ENCODE measurements at regions not wholly inside any gene's neighbourhood (a gene's known extent, or its start where the extent isn't known, plus 50 kb on each side); places are given as distances from the start of the nearest gene placed in this dataset.

DNA sequence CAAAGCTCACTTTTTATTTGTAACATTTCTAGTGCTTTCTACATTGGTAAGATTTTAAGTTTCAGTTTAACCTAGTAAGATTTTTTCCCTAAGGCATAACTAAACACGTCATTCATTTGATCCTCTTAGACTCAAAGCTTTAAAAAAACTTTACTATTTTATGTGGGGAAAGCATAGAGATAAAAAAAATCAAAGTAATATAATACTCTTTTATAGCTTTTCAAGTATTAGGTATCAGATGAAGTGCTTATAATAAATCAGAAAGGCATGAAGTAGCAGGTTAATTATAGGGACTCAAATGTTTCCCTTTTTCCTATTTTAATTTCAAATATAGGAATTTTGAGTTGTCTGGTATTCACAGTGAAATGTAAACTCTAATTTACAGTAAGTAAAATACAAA is 68.0 kb upstream of the POU5F2 start:
- Mint-ChIP-seq H3K27ac (no peak overlapping the region), H3K27me3 (no peaks in the 10 kb centered on the region), H3K4me3 (no peak overlapping the region), H3K36me3 (ENCODE audit: insufficient read depth) (no peaks in the 10 kb centered on the region), H3K9me3 (no peaks in the 10 kb centered on the region), H3K4me1 (ENCODE audit: low read depth in 2 of 2) (no peaks in the 10 kb centered on the region)
- ATAC-seq (replicated peaks) (no peak), DNase-seq (no peak)

- H3K27ac Mint-ChIP-seq, result no peak overlapping the region
- no peaks in the 10 kb centered on the region for H3K9me3 Mint-ChIP-seq
- no peaks in the 10 kb centered on the region for H3K27me3 Mint-ChIP-seq
- H3K36me3 Mint-ChIP-seq (ENCODE audit: insufficient read depth), result no peaks in the 10 kb centered on the region
- ATAC-seq (replicated peaks) (no peak), DNase-seq (no peak)
- H3K4me3 Mint-ChIP-seq, result no peak overlapping the region
- H3K4me1 Mint-ChIP-seq (ENCODE audit: low read depth in 2 of 2), result no peaks in the 10 kb centered on the region
Measured at GRCh38 chr5:93807846-93808245, 66.4 kb upstream of the POU5F2 start.

- DNase-seq, result no peak
- Mint-ChIP-seq H3K27me3 (no peaks in the 10 kb centered on the region), H3K27ac (no peak overlapping the region), H3K9me3 (no peaks in the 10 kb centered on the region), H3K4me3 (no peak overlapping the region), H3K36me3 (ENCODE audit: insufficient read depth) (no peaks in the 10 kb centered on the region), H3K4me1 (ENCODE audit: low read depth in 2 of 2) (no peaks in the 10 kb centered on the region)
- no peak for ATAC-seq (replicated peaks)
Measured at GRCh38 chr5:93805616-93806379, 64.4 kb upstream of the POU5F2 start.

DNA sequence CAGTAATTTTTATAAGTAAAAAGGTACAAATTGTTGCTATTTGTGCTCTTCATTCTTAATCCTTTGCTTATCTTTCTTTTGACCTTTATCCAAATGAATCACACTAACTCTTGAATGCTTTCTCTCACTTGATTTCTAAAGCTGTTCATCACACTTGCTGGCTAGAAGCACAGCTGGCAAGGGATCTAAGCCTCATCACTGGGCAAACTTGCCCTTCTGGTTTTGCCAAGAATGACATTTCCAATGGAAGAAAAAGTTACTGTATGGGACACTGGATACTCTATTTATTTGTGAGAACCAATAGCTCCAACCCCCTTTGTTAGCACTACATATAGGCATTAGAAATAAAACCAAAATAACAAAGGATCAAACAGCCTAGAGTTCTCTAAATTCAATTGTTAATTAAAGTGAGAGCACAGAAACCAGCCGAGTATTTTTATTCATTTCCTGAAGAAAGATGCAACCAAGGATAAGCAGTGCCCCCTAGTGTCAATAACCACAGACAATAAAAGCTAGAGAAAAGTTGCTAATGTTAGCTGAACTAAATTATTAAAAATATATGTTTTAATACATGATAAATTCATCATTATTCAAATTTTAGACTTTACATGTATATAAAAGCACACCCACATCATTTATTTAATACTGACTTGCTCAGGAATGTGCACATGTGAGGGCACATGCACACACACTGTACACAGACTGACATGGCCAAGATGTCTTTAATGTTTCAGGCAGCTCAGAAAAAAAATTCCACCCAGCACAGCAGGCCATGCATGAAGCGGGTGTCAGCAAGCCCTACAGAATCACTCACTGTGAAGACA is 59.8 kb upstream of the POU5F2 start:
- no peaks in the 10 kb centered on the region for H3K9me3 Mint-ChIP-seq
- H3K27ac Mint-ChIP-seq, result no peak overlapping the region
- H3K36me3 Mint-ChIP-seq (ENCODE audit: insufficient read depth), result no peaks in the 10 kb centered on the region
- H3K4me1 Mint-ChIP-seq (ENCODE audit: low read depth in 2 of 2), result no peaks in the 10 kb centered on the region
- ATAC-seq (replicated peaks) (peak; percentile 39), DNase-seq (peak; percentile 25 to 32 (median 27))
- H3K27me3 Mint-ChIP-seq, result no peaks in the 10 kb centered on the region
- H3K4me3 Mint-ChIP-seq, result no peak overlapping the region

GRCh38 chr5:93794954-93795353 is 53.6 kb upstream of the POU5F2 start:
- no peak for ATAC-seq (replicated peaks)
- peaks cover 0 to 3% of the 10 kb centered on the region in 2 donors for H3K4me1 Mint-ChIP-seq (ENCODE audit: low read depth in 2 of 2)
- no peaks in the 10 kb centered on the region for H3K9me3 Mint-ChIP-seq
- DNase-seq, result no peak
- no peak overlapping the region for H3K27ac Mint-ChIP-seq
- no peak overlapping the region for H3K4me3 Mint-ChIP-seq
- H3K27me3 Mint-ChIP-seq, result no peaks in the 10 kb centered on the region
- H3K36me3 Mint-ChIP-seq (ENCODE audit: insufficient read depth), result peaks cover 4% of the 10 kb centered on the region

DNA sequence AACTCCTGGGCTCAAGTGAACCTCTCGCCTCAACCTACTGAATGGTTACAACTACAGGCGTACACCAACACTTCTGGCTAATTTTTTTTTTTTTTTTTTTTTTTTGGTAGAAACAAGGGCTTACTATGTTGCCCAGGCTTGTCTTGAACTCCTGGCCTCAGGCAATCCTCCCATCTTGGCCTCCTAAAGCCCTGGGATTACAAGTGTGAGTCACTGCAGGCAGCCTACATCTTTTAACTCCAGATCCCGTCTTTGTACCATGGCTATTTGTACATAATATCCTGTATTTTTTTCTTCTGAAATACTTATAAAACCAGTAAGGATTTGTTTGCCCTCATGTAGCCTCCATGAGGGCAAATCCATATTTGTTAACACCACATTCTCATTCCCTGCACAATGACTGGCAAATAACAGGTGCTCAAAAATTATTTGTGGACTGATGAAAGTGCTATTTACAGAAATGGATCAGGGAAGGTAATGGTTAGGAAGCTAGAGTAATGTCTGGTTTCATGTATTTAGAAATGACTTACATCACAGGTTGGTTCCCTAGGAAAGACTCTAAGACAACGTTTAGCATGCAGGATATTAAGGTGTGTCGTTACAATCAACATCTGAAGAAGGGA is 51.9 kb upstream of the POU5F2 start:
- ATAC-seq (replicated peaks), result no peak
- H3K4me1 Mint-ChIP-seq (ENCODE audit: low read depth in 2 of 2), result peaks cover 0 to 3% of the 10 kb centered on the region in 2 donors
- peaks cover 4% of the 10 kb centered on the region for H3K36me3 Mint-ChIP-seq (ENCODE audit: insufficient read depth)
- no peak overlapping the region for H3K27ac Mint-ChIP-seq
- no peak overlapping the region for H3K4me3 Mint-ChIP-seq
- DNase-seq, result no peak
- no peaks in the 10 kb centered on the region for H3K27me3 Mint-ChIP-seq
- no peaks in the 10 kb centered on the region for H3K9me3 Mint-ChIP-seq

- Mint-ChIP-seq H3K4me3 (no peak overlapping the region), H3K27me3 (no peaks in the 10 kb centered on the region), H3K36me3 (ENCODE audit: insufficient read depth) (peaks cover 4% of the 10 kb centered on the region), H3K4me1 (ENCODE audit: low read depth in 2 of 2) (peaks cover 0 to 3% of the 10 kb centered on the region in 2 donors), H3K27ac (peak overlapping the region in 1 of 2 donors; percentile 41), H3K9me3 (no peaks in the 10 kb centered on the region)
- no peak for DNase-seq
- ATAC-seq (replicated peaks), result no peak
Measured at GRCh38 chr5:93791518-93791972, 50.1 kb upstream of the POU5F2 start.

Data from effector memory CD8-positive, alpha-beta T cell (primary cell).